ENCODE measurements at regions not wholly inside any gene's neighbourhood (a gene's known extent, or its start where the extent isn't known, plus 50 kb on each side); places are given as distances from the start of the nearest gene placed in this dataset.

- no peak for TF ChIP-seq ZSCAN5A (CRISPR knock-in tag; IDR thresholded peaks at IDR 0.05; ENCODE audit: borderline replicate concordance)
- TF ChIP-seq CTCF (CRISPR knock-in tag; IDR thresholded peaks at IDR 0.05): no peak
- TF ChIP-seq NR2F1 (CRISPR knock-in tag; IDR thresholded peaks at IDR 0.05): no peak
- TF ChIP-seq RCOR2 (CRISPR knock-in tag; IDR thresholded peaks at IDR 0.05): no peak
- TF ChIP-seq PRPF4 (IDR thresholded peaks at IDR 0.05; ENCODE audit: low read depth, low read length, poor library complexity, severe bottlenecking): no peak
- no peak for TF ChIP-seq RAD21 (CRISPR knock-in tag; IDR thresholded peaks at IDR 0.05)
- TF ChIP-seq PBX2 (CRISPR knock-in tag; IDR thresholded peaks at IDR 0.05): no peak
Measured at GRCh38 chr22:47372596-47373385, 610.3 kb downstream of the TBC1D22A start.

Data from HepG2 (cell line).